Uterus (tissue), 3 donors: ENCODE measurements at regions not wholly inside any gene's neighbourhood (a gene's known extent, or its start where the extent isn't known, plus 50 kb on each side); places are given as distances from the start of the nearest gene placed in this dataset.

Experiments used
- DNase-seq, 2 donors: peaks; one replicate each; pipeline ENCODE4 v3.0.0-alpha.2; 2019 to 2020
- H3K27ac ChIP-seq, 2 donors: fragments of 200-600 bp; sonication (generic); 1 replicate in 1 of 2; 2 replicates in 1 of 2; pipeline ENCODE4 v1.5.1; 2016 to 2018
- H3K27me3 ChIP-seq, 2 donors: fragments of 200-600 bp; sonication (generic); one replicate each; pipeline ENCODE4 v1.5.1; 2018 to 2019; ENCODE audit warnings: control low read depth in 1 of 2
- H3K36me3 ChIP-seq, 2 donors: fragments of 200-600 bp; sonication (generic); one replicate each; pipeline ENCODE4 v1.5.1; 2019; ENCODE audit warnings: control low read depth in 1 of 2
- H3K4me1 ChIP-seq, 2 donors: fragments of 200-600 bp; sonication (generic); one replicate each; pipeline ENCODE4 v1.5.1; 2018 to 2019; ENCODE audit warnings: control low read depth in 1 of 2
- H3K4me3 ChIP-seq, 2 donors: fragments of 200-600 bp; sonication (generic); 1 replicate in 1 of 2; 2 replicates in 1 of 2; pipeline ENCODE4 v1.5.1; 2018 to 2019; ENCODE audit warnings: mild to moderate bottlenecking in 1 of 2
- H3K9me3 ChIP-seq, 2 donors: fragments of 200-600 bp; sonication (generic); one replicate each; pipeline ENCODE4 v1.5.1; 2019; ENCODE audit warnings: control low read depth in 1 of 2
- CTCF ChIP-seq, 4 experiments: fragments of 200-600 bp in 2 of 4; fragments of 450-650 bp in 2 of 4; sonication (generic) in 2 of 4; IDR thresholded peaks; one replicate each; pipeline ENCODE4 v1.5.1; 2016 to 2019; ENCODE audit warnings: antibody characterized with exemption in 4 of 4, mild to moderate bottlenecking in 2 of 4, moderate library complexity in 1 of 4
- POLR2A ChIP-seq, 2 donors: fragments of 450-650 bp; IDR thresholded peaks; one replicate each; pipeline ENCODE4 v1.6.1; 2016; ENCODE audit warnings: antibody characterized with exemption in 2 of 2, mild to moderate bottlenecking in 1 of 2, moderate library complexity in 1 of 2
- intact Hi-C: fragments of 100-400 bp; cut with DNase I; formaldehyde crosslinking; loops from one replicate; pipeline ENCODE4 v1.15.1; 2023; ENCODE audit warnings: low total_unique reads
- donor health status: DM: yes; HTN: yes; CAD: no.

DNA sequence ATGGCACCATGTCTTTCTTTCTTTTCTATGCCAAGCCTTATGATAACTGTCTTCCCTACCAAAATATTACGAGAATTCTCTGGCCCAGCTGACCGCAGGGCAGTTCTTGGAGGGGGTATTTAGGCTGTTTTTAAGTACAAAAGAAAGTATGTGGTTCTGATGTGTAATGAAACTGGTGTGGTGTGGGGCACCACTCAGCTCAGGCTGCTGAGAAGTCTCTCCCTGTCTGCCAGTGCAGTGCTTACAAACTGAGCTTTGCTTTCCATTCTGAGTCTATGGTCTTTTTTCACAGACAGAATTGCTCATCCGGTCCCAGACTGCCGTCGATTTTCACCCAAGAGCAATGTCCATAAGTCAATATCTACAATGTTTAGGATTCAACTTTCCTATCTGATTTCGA is 847.6 kb downstream of the NTRK3 start:
- intact Hi-C loops = no loop called here
- Histone ChIP-seq H3K9me3 (no peaks in the 10 kb centered on the region), H3K36me3 (no peaks in the 10 kb centered on the region), H3K27ac (no peak overlapping the region), H3K4me3 (no peak overlapping the region), H3K27me3 (no peaks in the 10 kb centered on the region), H3K4me1 (no peaks in the 10 kb centered on the region)
- no peak for DNase-seq
- TF ChIP-seq POLR2A (IDR thresholded peaks at IDR 0.05) (no peak), CTCF (IDR thresholded peaks at IDR 0.05) (no peak)

GRCh38 chr15:87403973-87404372 is 852.6 kb downstream of the NTRK3 start:
- no peak for DNase-seq
- Histone ChIP-seq H3K27ac (no peak overlapping the region), H3K4me1 (no peaks in the 10 kb centered on the region), H3K4me3 (no peak overlapping the region), H3K36me3 (no peaks in the 10 kb centered on the region), H3K27me3 (no peaks in the 10 kb centered on the region), H3K9me3 (no peaks in the 10 kb centered on the region)
- intact Hi-C loops = no loop called here
- TF ChIP-seq POLR2A (IDR thresholded peaks at IDR 0.05) (no peak), CTCF (IDR thresholded peaks at IDR 0.05) (no peak)

GRCh38 chr15:87401973-87402372 is 854.6 kb downstream of the NTRK3 start:
- H3K36me3 ChIP-seq = no peaks in the 10 kb centered on the region
- H3K4me1 ChIP-seq = no peaks in the 10 kb centered on the region
- H3K9me3 ChIP-seq = no peaks in the 10 kb centered on the region
- H3K27me3 ChIP-seq = no peaks in the 10 kb centered on the region
- H3K4me3 ChIP-seq = no peak overlapping the region
- intact Hi-C loops = no loop called here
- no peak for DNase-seq
- H3K27ac ChIP-seq = no peak overlapping the region
- no peak for TF ChIP-seq POLR2A (IDR thresholded peaks at IDR 0.05)
- TF ChIP-seq CTCF (IDR thresholded peaks at IDR 0.05) = no peak

- no peak for DNase-seq
Observed at GRCh38 chr15:87394676-87395075, 861.9 kb downstream of the NTRK3 start.

GRCh38 chr15:87387766-87388165 is 868.8 kb downstream of the NTRK3 start:
- H3K27me3 ChIP-seq = no peaks in the 10 kb centered on the region

More at GRCh38 chr15:87394676-87395075, 861.9 kb downstream of the NTRK3 start:
- H3K27me3 ChIP-seq = no peaks in the 10 kb centered on the region
- H3K9me3 ChIP-seq = no peaks in the 10 kb centered on the region
- H3K27ac ChIP-seq = no peak overlapping the region
- H3K4me1 ChIP-seq = no peaks in the 10 kb centered on the region
- TF ChIP-seq POLR2A (IDR thresholded peaks at IDR 0.05) (no peak), CTCF (IDR thresholded peaks at IDR 0.05) (no peak)
- intact Hi-C loops = no loop called here
- no peak overlapping the region for H3K4me3 ChIP-seq
- no peaks in the 10 kb centered on the region for H3K36me3 ChIP-seq

More at GRCh38 chr15:87387766-87388165, 868.8 kb downstream of the NTRK3 start:
- H3K27ac ChIP-seq = no peak overlapping the region
- no peak for DNase-seq
- no peak overlapping the region for H3K4me3 ChIP-seq
- no peaks in the 10 kb centered on the region for H3K36me3 ChIP-seq
- TF ChIP-seq CTCF (IDR thresholded peaks at IDR 0.05) (no peak), POLR2A (IDR thresholded peaks at IDR 0.05) (no peak)
- intact Hi-C loops = no loop called here
- H3K9me3 ChIP-seq = no peaks in the 10 kb centered on the region
- no peaks in the 10 kb centered on the region for H3K4me1 ChIP-seq
